ENCODE measurements at regions not wholly inside any gene's neighbourhood (a gene's known extent, or its start where the extent isn't known, plus 50 kb on each side); places are given as distances from the start of the nearest gene placed in this dataset.
A peak's percentile ranks its signal among the peaks of the same experiment; 100 is the strongest.

DNA sequence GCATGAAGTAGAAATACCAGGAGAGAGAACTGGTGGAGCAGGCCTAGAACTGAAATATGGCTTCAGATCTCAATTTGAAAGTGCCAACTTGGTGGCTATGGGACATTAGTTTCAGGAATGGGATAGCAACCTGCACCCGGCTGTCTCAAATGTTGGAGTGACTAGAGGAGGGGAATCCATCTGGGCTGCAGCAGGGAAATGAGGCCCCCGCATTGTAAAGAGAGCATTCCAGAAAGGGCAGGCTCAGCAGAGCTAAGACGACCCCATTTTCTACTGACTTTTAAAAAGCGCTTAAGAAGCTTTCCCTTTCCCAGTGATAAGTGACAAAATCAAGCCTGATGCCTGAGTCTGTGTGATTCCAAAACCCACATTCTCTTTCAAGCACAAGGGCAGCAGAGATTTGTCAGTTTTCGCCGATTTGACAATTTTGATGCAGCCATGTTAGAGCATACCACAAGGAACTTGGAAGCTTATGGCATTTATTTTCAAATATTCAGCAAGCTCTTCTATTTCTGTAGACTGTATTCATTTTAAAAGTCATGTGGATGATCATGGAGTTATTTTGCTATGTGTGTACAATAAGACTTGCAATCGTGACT, 119.8 kb upstream of the ARHGAP28 start:
- no peak for DNase-seq
- intact Hi-C loops (cut with DNase I) = loop anchor here in 1 of 10 donors (10.0 kb wide), 1 partner anchor 275 kb away; no protein-coding TSS in a partner anchor
- Histone ChIP-seq H3K36me3 (no peaks in the 10 kb centered on the region), H3K27ac (no peak overlapping the region), H3K27me3 (no peaks in the 10 kb centered on the region), H3K4me3 (no peak overlapping the region), H3K9me3 (no peaks in the 10 kb centered on the region), H3K4me1 (peaks cover 0 to 6% (median 0%) of the 10 kb centered on the region in 12 donors)
- no peak for ATAC-seq
- 85 to 88% (median 88%) methylated on average over 7 of the region's 7 CpGs for WGBS, 4 donors
- TF ChIP-seq POLR2A (IDR thresholded peaks at IDR 0.05) = no peak
- TF ChIP-seq, protein P1, sequence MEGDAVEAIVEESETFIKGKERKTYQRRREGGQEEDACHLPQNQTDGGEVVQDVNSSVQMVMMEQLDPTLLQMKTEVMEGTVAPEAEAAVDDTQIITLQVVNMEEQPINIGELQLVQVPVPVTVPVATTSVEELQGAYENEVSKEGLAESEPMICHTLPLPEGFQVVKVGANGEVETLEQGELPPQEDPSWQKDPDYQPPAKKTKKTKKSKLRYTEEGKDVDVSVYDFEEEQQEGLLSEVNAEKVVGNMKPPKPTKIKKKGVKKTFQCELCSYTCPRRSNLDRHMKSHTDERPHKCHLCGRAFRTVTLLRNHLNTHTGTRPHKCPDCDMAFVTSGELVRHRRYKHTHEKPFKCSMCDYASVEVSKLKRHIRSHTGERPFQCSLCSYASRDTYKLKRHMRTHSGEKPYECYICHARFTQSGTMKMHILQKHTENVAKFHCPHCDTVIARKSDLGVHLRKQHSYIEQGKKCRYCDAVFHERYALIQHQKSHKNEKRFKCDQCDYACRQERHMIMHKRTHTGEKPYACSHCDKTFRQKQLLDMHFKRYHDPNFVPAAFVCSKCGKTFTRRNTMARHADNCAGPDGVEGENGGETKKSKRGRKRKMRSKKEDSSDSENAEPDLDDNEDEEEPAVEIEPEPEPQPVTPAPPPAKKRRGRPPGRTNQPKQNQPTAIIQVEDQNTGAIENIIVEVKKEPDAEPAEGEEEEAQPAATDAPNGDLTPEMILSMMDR (IDR thresholded peaks at IDR 0.05) = no peak

DNA sequence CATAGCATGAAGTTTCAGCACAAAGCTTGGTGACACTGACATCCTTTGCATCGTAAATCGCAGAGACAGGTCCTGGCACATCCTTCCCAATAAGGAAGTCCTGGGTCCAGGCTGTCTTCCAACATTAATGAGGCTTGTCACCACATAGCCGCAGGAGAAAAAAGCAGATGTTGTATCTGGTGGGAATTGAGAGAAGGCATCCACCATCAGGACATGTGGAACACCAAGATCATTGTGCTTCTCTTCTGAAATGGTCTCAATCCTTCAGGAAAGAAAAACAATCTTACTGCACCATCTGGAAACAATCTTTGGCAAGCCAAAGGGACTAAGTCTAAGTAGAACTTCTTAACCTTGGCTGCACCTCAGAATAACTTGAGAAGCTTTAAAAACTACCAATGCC, 119.0 kb upstream of the ARHGAP28 start:
- no peaks in the 10 kb centered on the region for H3K27me3 ChIP-seq
- H3K9me3 ChIP-seq = no peaks in the 10 kb centered on the region
- peak in 1 of 4 donors; percentile 51 for ATAC-seq
- H3K4me1 ChIP-seq = peaks cover 0 to 6% (median 0%) of the 10 kb centered on the region in 12 donors
- H3K36me3 ChIP-seq = no peaks in the 10 kb centered on the region
- H3K27ac ChIP-seq = no peak overlapping the region
- DNase-seq = no peak
- WGBS, 4 donors = 37 to 53% (median 46%) methylated on average over 3 of the region's 3 CpGs
- intact Hi-C loops (cut with DNase I) = loop anchor here in 1 of 10 donors (10.0 kb wide), 1 partner anchor 274 kb away; no protein-coding TSS in a partner anchor
- H3K4me3 ChIP-seq = no peak overlapping the region
- no peak for TF ChIP-seq POLR2A (IDR thresholded peaks at IDR 0.05)
- TF ChIP-seq, protein P1 (IDR thresholded peaks at IDR 0.05) = no peak

GRCh38 chr18:6613581-6613980, 115.9 kb upstream of the ARHGAP28 start:
- Histone ChIP-seq H3K4me1 (peaks cover 0 to 6% (median 0%) of the 10 kb centered on the region in 12 donors), H3K36me3 (no peaks in the 10 kb centered on the region), H3K9me3 (no peaks in the 10 kb centered on the region), H3K27me3 (no peaks in the 10 kb centered on the region), H3K27ac (no peak overlapping the region), H3K4me3 (no peak overlapping the region)
- 43 to 57% (median 48%) methylated on average over 1 of the region's 1 CpG for WGBS, 4 donors
- DNase-seq (no peak), ATAC-seq (no peak)
- intact Hi-C loops (cut with DNase I) = loop anchor here in 1 of 10 donors (10.0 kb wide), 1 partner anchor 271 kb away; no protein-coding TSS in a partner anchor
- TF ChIP-seq, protein P1 (IDR thresholded peaks at IDR 0.05) = no peak
- no peak for TF ChIP-seq POLR2A (IDR thresholded peaks at IDR 0.05)

- 94 to 98% (median 97%) methylated on average over 4 of the region's 4 CpGs for WGBS, 4 donors
Observed at GRCh38 chr18:6614952-6615351, 114.6 kb upstream of the ARHGAP28 start.

More at GRCh38 chr18:6614952-6615351, 114.6 kb upstream of the ARHGAP28 start:
- TF ChIP-seq, protein P1 (IDR thresholded peaks at IDR 0.05) = no peak
- no peak for TF ChIP-seq POLR2A (IDR thresholded peaks at IDR 0.05)
- Histone ChIP-seq H3K36me3 (no peaks in the 10 kb centered on the region), H3K27me3 (no peaks in the 10 kb centered on the region), H3K9me3 (no peaks in the 10 kb centered on the region), H3K4me1 (peaks cover 0 to 6% (median 0%) of the 10 kb centered on the region in 12 donors), H3K27ac (no peak overlapping the region), H3K4me3 (no peak overlapping the region)
- intact Hi-C loops (cut with DNase I) = loop anchor here in 1 of 10 donors (10.0 kb wide), 1 partner anchor 270 kb away; no protein-coding TSS in a partner anchor
- DNase-seq (no peak), ATAC-seq (no peak)
